ENCODE measurements at regions not wholly inside any gene's neighbourhood (a gene's known extent, or its start where the extent isn't known, plus 50 kb on each side); places are given as distances from the start of the nearest gene placed in this dataset.

- Mint-ChIP-seq H3K4me3 (no peak overlapping the region), H3K27ac (no peak overlapping the region), H3K27me3 (ENCODE audit: low read depth) (no peaks in the 10 kb centered on the region), H3K36me3 (no peaks in the 10 kb centered on the region), H3K4me1 (no peaks in the 10 kb centered on the region), H3K9me3 (peaks cover 27% of the 10 kb centered on the region)
- DNase-seq (ENCODE audit: low spot score in 2 of 2, unreplicated experiment in 2 of 2): no peak
- TF ChIP-seq, protein P1, sequence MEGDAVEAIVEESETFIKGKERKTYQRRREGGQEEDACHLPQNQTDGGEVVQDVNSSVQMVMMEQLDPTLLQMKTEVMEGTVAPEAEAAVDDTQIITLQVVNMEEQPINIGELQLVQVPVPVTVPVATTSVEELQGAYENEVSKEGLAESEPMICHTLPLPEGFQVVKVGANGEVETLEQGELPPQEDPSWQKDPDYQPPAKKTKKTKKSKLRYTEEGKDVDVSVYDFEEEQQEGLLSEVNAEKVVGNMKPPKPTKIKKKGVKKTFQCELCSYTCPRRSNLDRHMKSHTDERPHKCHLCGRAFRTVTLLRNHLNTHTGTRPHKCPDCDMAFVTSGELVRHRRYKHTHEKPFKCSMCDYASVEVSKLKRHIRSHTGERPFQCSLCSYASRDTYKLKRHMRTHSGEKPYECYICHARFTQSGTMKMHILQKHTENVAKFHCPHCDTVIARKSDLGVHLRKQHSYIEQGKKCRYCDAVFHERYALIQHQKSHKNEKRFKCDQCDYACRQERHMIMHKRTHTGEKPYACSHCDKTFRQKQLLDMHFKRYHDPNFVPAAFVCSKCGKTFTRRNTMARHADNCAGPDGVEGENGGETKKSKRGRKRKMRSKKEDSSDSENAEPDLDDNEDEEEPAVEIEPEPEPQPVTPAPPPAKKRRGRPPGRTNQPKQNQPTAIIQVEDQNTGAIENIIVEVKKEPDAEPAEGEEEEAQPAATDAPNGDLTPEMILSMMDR (IDR thresholded peaks at IDR 0.05; ENCODE audit: unreplicated experiment): no peak
Observed at GRCh38 chr15:24733659-24734058, 58.1 kb downstream of the NPAP1 start.

DNA sequence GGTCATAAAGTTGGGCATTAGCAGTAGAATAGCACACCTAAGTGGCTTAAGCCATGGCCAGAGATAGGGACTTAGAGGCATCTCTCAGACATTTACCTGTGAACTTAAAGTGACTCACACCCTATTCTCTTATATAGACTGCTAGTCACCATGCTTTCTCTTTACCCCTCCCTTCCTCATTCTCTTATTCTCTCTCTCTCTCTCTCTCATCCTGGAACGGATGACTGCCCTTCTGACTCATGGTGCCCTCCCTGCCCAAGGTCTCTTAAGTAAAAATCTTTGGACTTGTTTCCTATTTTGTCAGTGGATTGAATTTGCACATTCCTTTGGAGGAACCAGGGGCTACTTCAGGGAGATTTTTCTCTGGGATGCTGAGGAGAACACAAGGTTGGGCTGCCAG is 58.8 kb downstream of the NPAP1 start:
- Mint-ChIP-seq H3K4me1 (no peaks in the 10 kb centered on the region), H3K27me3 (ENCODE audit: low read depth) (no peaks in the 10 kb centered on the region), H3K9me3 (peaks cover 27% of the 10 kb centered on the region), H3K36me3 (no peaks in the 10 kb centered on the region), H3K4me3 (no peak overlapping the region), H3K27ac (no peak overlapping the region)
- DNase-seq (ENCODE audit: low spot score in 2 of 2, unreplicated experiment in 2 of 2): no peak
- TF ChIP-seq, protein P1 (IDR thresholded peaks at IDR 0.05; ENCODE audit: unreplicated experiment): no peak

DNA sequence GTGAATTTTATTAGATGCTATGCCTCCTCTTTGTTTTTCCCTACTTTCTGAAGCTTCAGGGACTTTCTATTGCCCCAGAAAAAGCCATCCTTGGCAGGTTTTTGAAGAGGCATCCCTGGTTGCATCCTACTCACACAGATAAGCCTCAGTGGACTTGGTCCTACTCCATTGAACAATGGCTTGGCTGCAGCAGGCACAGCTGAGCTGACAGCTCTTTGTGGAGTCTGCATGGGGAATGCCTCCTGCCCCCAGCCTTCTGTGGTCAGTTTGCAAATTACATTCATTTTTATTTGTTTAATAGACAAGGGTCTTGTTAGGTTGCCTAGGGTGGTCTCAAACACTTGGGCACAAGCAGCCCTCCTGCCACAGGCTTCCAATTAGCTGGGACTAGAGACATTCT is 69.7 kb downstream of the NPAP1 start:
- TF ChIP-seq, protein P1 (IDR thresholded peaks at IDR 0.05; ENCODE audit: unreplicated experiment): no peak
- Mint-ChIP-seq H3K9me3 (peaks cover 28% of the 10 kb centered on the region), H3K27me3 (ENCODE audit: low read depth) (no peaks in the 10 kb centered on the region), H3K4me1 (no peaks in the 10 kb centered on the region), H3K27ac (no peak overlapping the region), H3K36me3 (peaks cover 2% of the 10 kb centered on the region), H3K4me3 (no peak overlapping the region)
- no peak for DNase-seq (ENCODE audit: low spot score in 2 of 2, unreplicated experiment in 2 of 2)

GRCh38 chr15:24746094-24746493 is 70.5 kb downstream of the NPAP1 start:
- H3K4me3 Mint-ChIP-seq: no peak overlapping the region
- H3K9me3 Mint-ChIP-seq: peaks cover 27% of the 10 kb centered on the region
- H3K4me1 Mint-ChIP-seq: no peaks in the 10 kb centered on the region
- TF ChIP-seq, protein P1 (IDR thresholded peaks at IDR 0.05; ENCODE audit: unreplicated experiment): no peak
- no peaks in the 10 kb centered on the region for H3K27me3 Mint-ChIP-seq (ENCODE audit: low read depth)
- DNase-seq (ENCODE audit: low spot score in 2 of 2, unreplicated experiment in 2 of 2): no peak
- peaks cover 2% of the 10 kb centered on the region for H3K36me3 Mint-ChIP-seq
- H3K27ac Mint-ChIP-seq: no peak overlapping the region

- H3K4me1 Mint-ChIP-seq: no peaks in the 10 kb centered on the region
- TF ChIP-seq, protein P1 (IDR thresholded peaks at IDR 0.05; ENCODE audit: unreplicated experiment): no peak
Observed at GRCh38 chr15:24747376-24747775, 71.8 kb downstream of the NPAP1 start.

DNA sequence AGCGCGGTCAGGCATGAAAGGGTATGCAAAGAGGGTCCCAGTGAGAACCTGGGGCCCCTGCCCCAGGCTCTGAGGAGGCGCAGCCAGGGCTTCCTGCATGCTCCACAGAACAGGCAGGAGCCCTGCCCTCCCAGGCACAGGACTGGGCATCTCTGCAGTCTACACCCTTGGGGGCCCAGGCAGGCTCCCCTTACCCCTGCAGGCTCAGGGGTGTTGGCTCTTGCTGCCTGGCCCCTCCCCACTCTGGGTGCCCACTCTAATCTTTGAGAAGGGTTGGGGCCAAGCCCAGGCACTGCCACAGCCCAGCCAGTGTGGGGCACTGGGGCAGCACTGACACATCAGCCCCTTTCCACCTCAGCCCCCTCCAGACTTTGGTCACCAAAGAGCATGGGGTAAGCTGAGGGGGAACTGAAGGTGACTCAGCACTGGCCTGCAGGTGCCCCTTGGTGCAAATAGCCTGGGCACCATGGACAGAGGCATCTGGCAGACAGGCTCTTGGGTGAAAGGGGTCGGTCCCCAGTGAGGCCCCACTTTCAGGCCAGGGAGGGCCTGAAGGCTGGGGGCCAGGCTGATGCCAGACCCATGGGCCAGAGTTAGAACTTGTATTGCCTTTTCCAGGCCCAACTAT is 73.4 kb downstream of the NPAP1 start:
- TF ChIP-seq, protein P1 (IDR thresholded peaks at IDR 0.05; ENCODE audit: unreplicated experiment): no peak
- H3K9me3 Mint-ChIP-seq: peaks cover 20% of the 10 kb centered on the region
- peaks cover 2% of the 10 kb centered on the region for H3K36me3 Mint-ChIP-seq
- no peaks in the 10 kb centered on the region for H3K4me1 Mint-ChIP-seq
- no peak overlapping the region for H3K4me3 Mint-ChIP-seq
- no peak overlapping the region for H3K27ac Mint-ChIP-seq
- no peak for DNase-seq (ENCODE audit: low spot score in 2 of 2, unreplicated experiment in 2 of 2)
- peaks cover 2% of the 10 kb centered on the region for H3K27me3 Mint-ChIP-seq (ENCODE audit: low read depth)

More at GRCh38 chr15:24747376-24747775, 71.8 kb downstream of the NPAP1 start:
- peaks cover 20% of the 10 kb centered on the region for H3K9me3 Mint-ChIP-seq
- H3K36me3 Mint-ChIP-seq: peaks cover 2% of the 10 kb centered on the region
- no peak for DNase-seq (ENCODE audit: low spot score in 2 of 2, unreplicated experiment in 2 of 2)
- H3K27ac Mint-ChIP-seq: no peak overlapping the region
- no peak overlapping the region for H3K4me3 Mint-ChIP-seq
- no peaks in the 10 kb centered on the region for H3K27me3 Mint-ChIP-seq (ENCODE audit: low read depth)
